ENCODE measurements at regions not wholly inside any gene's neighbourhood (a gene's known extent, or its start where the extent isn't known, plus 50 kb on each side); places are given as distances from the start of the nearest gene placed in this dataset.
"Not testable (repeated sequence)": the region's sequence is repeated elsewhere in the genome, so short reads cannot be mapped to it uniquely, and the experiment has no call there.

DNA sequence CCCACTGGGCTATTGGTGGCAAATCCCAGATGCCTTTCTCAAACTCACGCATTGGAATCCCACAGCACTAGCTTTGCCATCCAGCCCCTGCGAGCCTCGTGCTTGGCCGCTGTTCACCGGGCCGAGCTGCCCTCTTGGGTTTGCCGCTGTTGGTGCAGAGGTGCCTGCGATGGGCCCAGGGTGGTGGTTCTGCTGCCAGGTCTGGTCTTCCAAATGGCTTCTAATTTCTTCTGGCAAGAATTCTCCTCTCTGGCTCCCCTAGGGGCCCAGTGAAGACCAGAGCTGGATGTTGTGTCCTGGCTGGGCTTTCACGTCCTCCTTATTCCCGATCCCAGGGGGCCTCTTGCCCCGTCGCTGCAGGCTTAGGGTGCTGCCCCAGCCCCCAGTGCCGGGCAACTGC, 194.1 kb downstream of the BANP start:
- CTCF ChIA-PET; DNase-seq (ENCODE audit: low read depth, low spot score): not testable (repeated sequence)
- peak; percentile 21 for FAIRE-seq

DNA sequence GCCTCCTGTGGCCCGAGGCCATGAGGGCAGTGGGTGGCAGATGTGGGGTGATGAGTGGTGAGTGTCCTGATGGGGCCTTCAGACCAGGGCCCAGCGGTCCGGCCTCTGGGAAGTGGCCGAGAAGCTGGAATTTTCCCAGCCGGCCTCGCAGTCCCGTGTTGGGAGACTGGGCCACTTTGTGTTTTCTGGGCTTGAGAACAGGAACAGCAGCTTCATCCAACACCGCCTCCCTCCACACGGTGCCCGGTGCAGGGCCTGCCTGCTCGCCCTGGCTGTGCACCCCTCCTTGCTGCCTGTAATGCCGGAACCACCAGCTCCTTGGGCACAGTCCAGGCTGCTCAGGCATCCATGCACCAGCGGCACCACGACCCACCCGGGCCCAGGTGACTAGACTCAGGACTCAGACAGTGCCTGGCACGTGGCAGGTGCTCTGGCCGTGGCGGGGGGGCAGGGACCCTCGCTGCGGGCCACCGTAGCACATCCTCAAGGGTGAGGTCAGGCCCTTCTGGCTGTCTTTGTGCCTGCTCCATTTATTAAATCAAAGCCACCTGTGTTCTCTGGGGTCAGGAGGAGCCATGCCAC, 194.7 kb downstream of the BANP start:
- H3K9me1 ChIP-seq (replicated peaks; ENCODE audit: control insufficient read depth, extremely low read depth, insufficient read depth, low read length); BruUV-seq (replicated peaks); H3K4me2 ChIP-seq (ENCODE audit: insufficient read depth, low read length); dilution Hi-C loops (cut with MboI; ENCODE audit: extremely low pct_ligation_motif_present, low sequenced_read_pairs); H3K27me3 ChIP-seq (ENCODE audit: control insufficient read depth in 2 of 2, insufficient read depth in 2 of 2, low read length in 2 of 2); CTCF ChIA-PET; H3K36me3 ChIP-seq (ENCODE audit: control insufficient read depth in 2 of 2, extremely low read depth in 1 of 2, insufficient read depth in 2 of 2, low read length in 2 of 2); H3K4me1 ChIP-seq (ENCODE audit: control insufficient read depth, extremely low read depth, insufficient read depth, low read length); DNase-seq (ENCODE audit: low read depth, low spot score); intact Hi-C loops (cut with micrococcal nuclease); FAIRE-seq; H3K79me2 ChIP-seq (ENCODE audit: control insufficient read depth, insufficient read depth, low read length); H3K9ac ChIP-seq (replicated peaks; ENCODE audit: extremely low read depth, insufficient read depth, low read length); H2AFZ ChIP-seq (ENCODE audit: low read depth, low read length); H3K4me3 ChIP-seq (replicated peaks in 1 of 3; ENCODE audit: insufficient read depth in 1 of 3, low read depth in 1 of 3, low read length in 3 of 3); H3K9me3 ChIP-seq (replicated peaks; ENCODE audit: control insufficient read depth, insufficient read depth, low read length); H3K27ac ChIP-seq (ENCODE audit: insufficient read depth, low read depth, low read length); POLR2A ChIA-PET; H4K20me1 ChIP-seq (replicated peaks; ENCODE audit: control insufficient read depth, extremely low read depth, insufficient read depth, low read length): not testable (repeated sequence)

More for the DNA sequence above, 194.1 kb downstream of the BANP start:
- H3K27ac ChIP-seq (ENCODE audit: insufficient read depth, low read depth, low read length); H3K4me2 ChIP-seq (ENCODE audit: insufficient read depth, low read length); BruUV-seq (replicated peaks); H3K4me3 ChIP-seq (replicated peaks in 1 of 3; ENCODE audit: insufficient read depth in 1 of 3, low read depth in 1 of 3, low read length in 3 of 3); H2AFZ ChIP-seq (ENCODE audit: low read depth, low read length); POLR2A ChIA-PET; H3K36me3 ChIP-seq (ENCODE audit: control insufficient read depth in 2 of 2, extremely low read depth in 1 of 2, insufficient read depth in 2 of 2, low read length in 2 of 2); H3K79me2 ChIP-seq (ENCODE audit: control insufficient read depth, insufficient read depth, low read length); H3K9me1 ChIP-seq (replicated peaks; ENCODE audit: control insufficient read depth, extremely low read depth, insufficient read depth, low read length); H3K27me3 ChIP-seq (ENCODE audit: control insufficient read depth in 2 of 2, insufficient read depth in 2 of 2, low read length in 2 of 2); H4K20me1 ChIP-seq (replicated peaks; ENCODE audit: control insufficient read depth, extremely low read depth, insufficient read depth, low read length); H3K9ac ChIP-seq (replicated peaks; ENCODE audit: extremely low read depth, insufficient read depth, low read length); intact Hi-C loops (cut with micrococcal nuclease); dilution Hi-C loops (cut with MboI; ENCODE audit: extremely low pct_ligation_motif_present, low sequenced_read_pairs); H3K4me1 ChIP-seq (ENCODE audit: control insufficient read depth, extremely low read depth, insufficient read depth, low read length); H3K9me3 ChIP-seq (replicated peaks; ENCODE audit: control insufficient read depth, insufficient read depth, low read length): not testable (repeated sequence)

- dilution Hi-C loops (cut with MboI; ENCODE audit: extremely low pct_ligation_motif_present, low sequenced_read_pairs); CTCF ChIA-PET; FAIRE-seq; BruUV-seq (replicated peaks); H3K4me1 ChIP-seq (ENCODE audit: control insufficient read depth, extremely low read depth, insufficient read depth, low read length); H4K20me1 ChIP-seq (replicated peaks; ENCODE audit: control insufficient read depth, extremely low read depth, insufficient read depth, low read length); H3K79me2 ChIP-seq (ENCODE audit: control insufficient read depth, insufficient read depth, low read length); H3K36me3 ChIP-seq (ENCODE audit: control insufficient read depth in 2 of 2, extremely low read depth in 1 of 2, insufficient read depth in 2 of 2, low read length in 2 of 2); H3K9ac ChIP-seq (replicated peaks; ENCODE audit: extremely low read depth, insufficient read depth, low read length); H2AFZ ChIP-seq (ENCODE audit: low read depth, low read length); DNase-seq (ENCODE audit: low read depth, low spot score); H3K27me3 ChIP-seq (ENCODE audit: control insufficient read depth in 2 of 2, insufficient read depth in 2 of 2, low read length in 2 of 2); H3K27ac ChIP-seq (ENCODE audit: insufficient read depth, low read depth, low read length); H3K9me3 ChIP-seq (replicated peaks; ENCODE audit: control insufficient read depth, insufficient read depth, low read length); H3K4me3 ChIP-seq (replicated peaks in 1 of 3; ENCODE audit: insufficient read depth in 1 of 3, low read depth in 1 of 3, low read length in 3 of 3); intact Hi-C loops (cut with micrococcal nuclease); H3K9me1 ChIP-seq (replicated peaks; ENCODE audit: control insufficient read depth, extremely low read depth, insufficient read depth, low read length); H3K4me2 ChIP-seq (ENCODE audit: insufficient read depth, low read length); POLR2A ChIA-PET: not testable (repeated sequence)
Observed at GRCh38 chr16:88148078-88148477, 196.8 kb downstream of the BANP start.

GRCh38 chr16:88148682-88149081, 197.4 kb downstream of the BANP start:
- H3K4me2 ChIP-seq (ENCODE audit: insufficient read depth, low read length); POLR2A ChIA-PET; FAIRE-seq; H3K27ac ChIP-seq (ENCODE audit: insufficient read depth, low read depth, low read length); H3K9me1 ChIP-seq (replicated peaks; ENCODE audit: control insufficient read depth, extremely low read depth, insufficient read depth, low read length); H3K79me2 ChIP-seq (ENCODE audit: control insufficient read depth, insufficient read depth, low read length); dilution Hi-C loops (cut with MboI; ENCODE audit: extremely low pct_ligation_motif_present, low sequenced_read_pairs); H4K20me1 ChIP-seq (replicated peaks; ENCODE audit: control insufficient read depth, extremely low read depth, insufficient read depth, low read length); H3K4me1 ChIP-seq (ENCODE audit: control insufficient read depth, extremely low read depth, insufficient read depth, low read length); CTCF ChIA-PET; H3K27me3 ChIP-seq (ENCODE audit: control insufficient read depth in 2 of 2, insufficient read depth in 2 of 2, low read length in 2 of 2); intact Hi-C loops (cut with micrococcal nuclease); H3K9ac ChIP-seq (replicated peaks; ENCODE audit: extremely low read depth, insufficient read depth, low read length); BruUV-seq (replicated peaks); H3K36me3 ChIP-seq (ENCODE audit: control insufficient read depth in 2 of 2, extremely low read depth in 1 of 2, insufficient read depth in 2 of 2, low read length in 2 of 2); H3K4me3 ChIP-seq (replicated peaks in 1 of 3; ENCODE audit: insufficient read depth in 1 of 3, low read depth in 1 of 3, low read length in 3 of 3); H2AFZ ChIP-seq (ENCODE audit: low read depth, low read length); DNase-seq (ENCODE audit: low read depth, low spot score); H3K9me3 ChIP-seq (replicated peaks; ENCODE audit: control insufficient read depth, insufficient read depth, low read length): not testable (repeated sequence)
